ENCODE measurements at regions not wholly inside any gene's neighbourhood (a gene's known extent, or its start where the extent isn't known, plus 50 kb on each side); places are given as distances from the start of the nearest gene placed in this dataset.

GRCh38 chr7:123308254-123308951, 108.6 kb upstream of the SLC13A1 start:
- no peak overlapping the region for H3K27ac ChIP-seq
- FAIRE-seq (no peak), ATAC-seq (no peak), DNase-seq (ENCODE audit: low read depth in 1 of 2, low spot score in 1 of 2) (no peak)
- no peaks in the 10 kb centered on the region for H3K4me1 ChIP-seq
- no peak overlapping the region for H3K4me2 ChIP-seq
- no peak overlapping the region for H3K4me3 ChIP-seq
- CTCF ChIA-PET, result interaction anchor here (0.6 kb wide), 1 partner anchor 10 kb away, joined by 3 read pairs; no protein-coding TSS in a partner anchor
- WGBS (ENCODE audit: missing lambda C conversion rate), result 3% methylated on average over 2 of the region's 2 CpGs
- POLR2A ChIA-PET, result no interaction called here
- no peak for TF ChIP-seq CEBPB (IDR thresholded peaks at IDR 0.05)
- TF ChIP-seq NFE2L2 (conservative IDR thresholded peaks at IDR 0.05; ENCODE audit: low read length), result no peak
- no peak for TF ChIP-seq RAD21 (conservative IDR thresholded peaks at IDR 0.05 in 1 of 2, IDR thresholded peaks at IDR 0.05 in 1 of 2)
- TF ChIP-seq REST (IDR thresholded peaks at IDR 0.05), result no peak
- TF ChIP-seq MAX (IDR thresholded peaks at IDR 0.05), result no peak
- TF ChIP-seq MAZ (IDR thresholded peaks at IDR 0.05; ENCODE audit: borderline replicate concordance, low read depth, low read length), result no peak
- TF ChIP-seq RCOR1 (IDR thresholded peaks at IDR 0.05; ENCODE audit: low read depth, low read length), result no peak
- TF ChIP-seq ESRRA (IDR thresholded peaks at IDR 0.05; ENCODE audit: borderline replicate concordance, low read length), result no peak
- TF ChIP-seq RNF2 (IDR thresholded peaks at IDR 0.05; ENCODE audit: borderline replicate concordance, low read depth), result no peak
- no peak for TF ChIP-seq CHD4 (IDR thresholded peaks at IDR 0.05; ENCODE audit: borderline replicate concordance)
- no peak for TF ChIP-seq NR3C1 (IDR thresholded peaks at IDR 0.05)
- no peak for TF ChIP-seq HEYL (CRISPR knock-in tag; IDR thresholded peaks at IDR 0.05)
- no peak for TF ChIP-seq EP300 (IDR thresholded peaks at IDR 0.05)
- TF ChIP-seq EHF (CRISPR knock-in tag; IDR thresholded peaks at IDR 0.05), result no peak
- TF ChIP-seq NPAS2 (CRISPR knock-in tag; IDR thresholded peaks at IDR 0.05; ENCODE audit: borderline replicate concordance), result no peak
- no peaks in the 10 kb centered on the region for H3K9me3 ChIP-seq

GRCh38 chr7:123305840-123306375, 106.1 kb upstream of the SLC13A1 start:
- Histone ChIP-seq H3K4me3 (no peak overlapping the region), H3K27ac (no peak overlapping the region), H3K4me1 (no peaks in the 10 kb centered on the region), H3K4me2 (no peak overlapping the region), H3K9me3 (no peaks in the 10 kb centered on the region)
- DNase-seq (ENCODE audit: low read depth in 1 of 2, low spot score in 1 of 2) (no peak), ATAC-seq (no peak), FAIRE-seq (no peak)
- ChIA-PET POLR2A (no interaction called here), CTCF (interaction anchor here (1.2 kb wide), 1 partner anchor 9 kb away, joined by 3 read pairs; no protein-coding TSS in a partner anchor)
- 3% methylated on average over 2 of the region's 2 CpGs for WGBS (ENCODE audit: missing lambda C conversion rate)
- TF ChIP-seq POLR2AphosphoS2 (conservative IDR thresholded peaks at IDR 0.05; ENCODE audit: low read length), result no peak
- TF ChIP-seq CEBPB (IDR thresholded peaks at IDR 0.05), result no peak
- no peak for TF ChIP-seq EP300 (IDR thresholded peaks at IDR 0.05)
- TF ChIP-seq EHMT2 (IDR thresholded peaks at IDR 0.05; ENCODE audit: low read depth), result no peak
- TF ChIP-seq RAD21 (conservative IDR thresholded peaks at IDR 0.05 in 1 of 2, IDR thresholded peaks at IDR 0.05 in 1 of 2), result no peak
- TF ChIP-seq E2F6 (IDR thresholded peaks at IDR 0.05; ENCODE audit: borderline replicate concordance, low read depth), result no peak
- TF ChIP-seq NR3C1 (IDR thresholded peaks at IDR 0.05), result no peak
- no peak for TF ChIP-seq HMGXB4 (CRISPR knock-in tag; IDR thresholded peaks at IDR 0.05; ENCODE audit: borderline replicate concordance)
- no peak for TF ChIP-seq MYC (IDR thresholded peaks at IDR 0.05; ENCODE audit: borderline replicate concordance, low read length)
- no peak for TF ChIP-seq MAFK (IDR thresholded peaks at IDR 0.05; ENCODE audit: partially characterized antibody)
- TF ChIP-seq TP53 (CRISPR knock-in tag; IDR thresholded peaks at IDR 0.05), result no peak
- no peak for TF ChIP-seq JUN (IDR thresholded peaks at IDR 0.05)
- TF ChIP-seq RCOR1 (IDR thresholded peaks at IDR 0.05; ENCODE audit: low read depth, low read length), result no peak
- TF ChIP-seq FOSL2 (IDR thresholded peaks at IDR 0.05), result no peak
- TF ChIP-seq FOSL2 (CRISPR knock-in tag; IDR thresholded peaks at IDR 0.05), result no peak
- TF ChIP-seq RARB (CRISPR knock-in tag; IDR thresholded peaks at IDR 0.05), result no peak
- no peak for TF ChIP-seq CHD2 (IDR thresholded peaks at IDR 0.05; ENCODE audit: low read length, partially characterized antibody)
- no peak for TF ChIP-seq NFE2L2 (conservative IDR thresholded peaks at IDR 0.05; ENCODE audit: low read length)

Measured in A549 (cell line).